ENCODE measurements at regions not wholly inside any gene's neighbourhood (a gene's known extent, or its start where the extent isn't known, plus 50 kb on each side); places are given as distances from the start of the nearest gene placed in this dataset.

DNA sequence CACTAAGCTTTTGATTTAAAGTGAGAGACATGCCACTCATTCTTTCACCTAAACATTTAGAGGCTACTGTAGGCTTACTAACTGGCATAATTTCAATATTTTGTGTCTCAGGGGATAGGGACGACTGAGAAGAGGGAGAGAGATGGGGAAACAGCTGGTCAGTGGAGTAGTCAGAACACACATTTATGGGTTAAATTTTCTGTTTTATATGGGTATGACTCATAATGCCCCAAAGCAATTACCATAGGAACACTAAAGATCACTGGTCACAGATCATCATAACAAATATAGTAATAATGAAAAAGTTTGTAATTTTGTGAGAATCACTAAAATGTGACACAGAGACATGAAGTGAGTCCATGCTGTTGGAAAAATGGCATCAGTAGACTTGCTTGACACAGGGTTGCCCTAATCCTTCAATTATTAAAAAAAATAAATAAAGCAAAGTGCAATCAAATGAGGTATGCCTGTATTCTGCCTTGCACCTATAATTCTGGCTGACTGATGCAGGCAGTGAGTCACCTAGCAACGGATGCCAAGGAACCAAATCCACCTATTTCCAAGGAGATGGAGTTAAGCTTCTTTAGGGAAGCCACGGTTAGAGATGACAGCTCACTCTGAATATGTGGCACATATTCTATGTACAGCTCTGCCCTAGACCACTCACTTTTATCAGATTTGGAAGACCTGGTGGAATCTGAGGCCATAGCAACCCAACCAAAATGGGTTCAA lies 166.1 kb downstream of the MARCHF11 start:
- Histone ChIP-seq H3K4me1 (replicated peaks; ENCODE audit: insufficient read depth) (no peaks in the 10 kb centered on the region), H4K20me1 (ENCODE audit: insufficient read depth) (no peaks in the 10 kb centered on the region), H3K4me3 (no peak overlapping the region), H3K79me2 (ENCODE audit: low read depth) (no peaks in the 10 kb centered on the region), H3F3A (ENCODE audit: insufficient read depth, low read depth) (no peaks in the 10 kb centered on the region), H3K4me2 (no peak overlapping the region), H3K27me3 (ENCODE audit: insufficient read depth, low read depth) (no peaks in the 10 kb centered on the region), H3K9me2 (ENCODE audit: insufficient read depth) (peaks cover 5% of the 10 kb centered on the region; the same call in 1 of the 2 replicates), H3K27ac (no peak overlapping the region), H3K36me3 (ENCODE audit: low read depth) (no peaks in the 10 kb centered on the region), H3K9me3 (ENCODE audit: insufficient read depth, low read depth) (no peaks in the 10 kb centered on the region), H2AFZ (no peak overlapping the region)
- DNase-seq = no peak
- POLR2A ChIA-PET (ENCODE audit: unreplicated experiment) = no interaction called here
- BruUV-seq (replicated peaks) = no TSS peak
- intact Hi-C loops (cut with micrococcal nuclease; ENCODE audit: unreplicated experiment) = no loop called here
- CTCF ChIA-PET = no interaction called here
- no peak for TF ChIP-seq EZH2 (IDR thresholded peaks at IDR 0.05; ENCODE audit: low read depth)
- TF ChIP-seq, protein P1, sequence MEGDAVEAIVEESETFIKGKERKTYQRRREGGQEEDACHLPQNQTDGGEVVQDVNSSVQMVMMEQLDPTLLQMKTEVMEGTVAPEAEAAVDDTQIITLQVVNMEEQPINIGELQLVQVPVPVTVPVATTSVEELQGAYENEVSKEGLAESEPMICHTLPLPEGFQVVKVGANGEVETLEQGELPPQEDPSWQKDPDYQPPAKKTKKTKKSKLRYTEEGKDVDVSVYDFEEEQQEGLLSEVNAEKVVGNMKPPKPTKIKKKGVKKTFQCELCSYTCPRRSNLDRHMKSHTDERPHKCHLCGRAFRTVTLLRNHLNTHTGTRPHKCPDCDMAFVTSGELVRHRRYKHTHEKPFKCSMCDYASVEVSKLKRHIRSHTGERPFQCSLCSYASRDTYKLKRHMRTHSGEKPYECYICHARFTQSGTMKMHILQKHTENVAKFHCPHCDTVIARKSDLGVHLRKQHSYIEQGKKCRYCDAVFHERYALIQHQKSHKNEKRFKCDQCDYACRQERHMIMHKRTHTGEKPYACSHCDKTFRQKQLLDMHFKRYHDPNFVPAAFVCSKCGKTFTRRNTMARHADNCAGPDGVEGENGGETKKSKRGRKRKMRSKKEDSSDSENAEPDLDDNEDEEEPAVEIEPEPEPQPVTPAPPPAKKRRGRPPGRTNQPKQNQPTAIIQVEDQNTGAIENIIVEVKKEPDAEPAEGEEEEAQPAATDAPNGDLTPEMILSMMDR (conservative IDR thresholded peaks at IDR 0.05) = no peak

DNA sequence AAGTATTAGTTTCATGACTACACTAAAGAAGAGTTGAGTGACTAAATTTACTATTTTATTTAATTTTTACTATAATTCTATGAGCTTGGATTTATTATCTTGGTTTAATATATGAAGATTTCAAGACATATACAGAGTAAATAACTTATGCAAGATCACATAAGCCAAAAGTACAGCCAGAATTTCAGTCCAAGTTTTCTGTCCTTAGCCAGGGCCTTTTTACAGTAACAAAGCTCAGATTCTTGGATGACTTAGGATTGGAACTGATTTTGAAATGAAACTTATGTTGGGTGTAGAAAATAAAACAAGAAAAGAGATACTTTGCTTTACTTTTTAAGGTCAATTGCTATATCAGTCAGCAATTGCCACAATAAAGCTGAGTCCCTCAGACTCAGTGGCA lies 170.3 kb downstream of the MARCHF11 start:
- Histone ChIP-seq H3K9me3 (ENCODE audit: insufficient read depth, low read depth) (no peaks in the 10 kb centered on the region), H2AFZ (no peak overlapping the region), H3K4me3 (no peak overlapping the region), H3K4me2 (no peak overlapping the region), H4K20me1 (ENCODE audit: insufficient read depth) (no peaks in the 10 kb centered on the region), H3K79me2 (ENCODE audit: low read depth) (no peaks in the 10 kb centered on the region), H3K36me3 (ENCODE audit: low read depth) (no peaks in the 10 kb centered on the region), H3K27ac (no peak overlapping the region), H3K27me3 (ENCODE audit: insufficient read depth, low read depth) (no peaks in the 10 kb centered on the region), H3K9me2 (ENCODE audit: insufficient read depth) (peaks cover 5% of the 10 kb centered on the region; the same call in 1 of the 2 replicates), H3F3A (ENCODE audit: insufficient read depth, low read depth) (no peaks in the 10 kb centered on the region), H3K4me1 (replicated peaks; ENCODE audit: insufficient read depth) (no peaks in the 10 kb centered on the region)
- intact Hi-C loops (cut with micrococcal nuclease; ENCODE audit: unreplicated experiment) = no loop called here
- no peak for TF ChIP-seq EZH2 (IDR thresholded peaks at IDR 0.05; ENCODE audit: low read depth)
- TF ChIP-seq, protein P1 (conservative IDR thresholded peaks at IDR 0.05) = no peak
- CTCF ChIA-PET = no interaction called here
- no peak for DNase-seq
- POLR2A ChIA-PET (ENCODE audit: unreplicated experiment) = no interaction called here
- BruUV-seq (replicated peaks) = no TSS peak

DNA sequence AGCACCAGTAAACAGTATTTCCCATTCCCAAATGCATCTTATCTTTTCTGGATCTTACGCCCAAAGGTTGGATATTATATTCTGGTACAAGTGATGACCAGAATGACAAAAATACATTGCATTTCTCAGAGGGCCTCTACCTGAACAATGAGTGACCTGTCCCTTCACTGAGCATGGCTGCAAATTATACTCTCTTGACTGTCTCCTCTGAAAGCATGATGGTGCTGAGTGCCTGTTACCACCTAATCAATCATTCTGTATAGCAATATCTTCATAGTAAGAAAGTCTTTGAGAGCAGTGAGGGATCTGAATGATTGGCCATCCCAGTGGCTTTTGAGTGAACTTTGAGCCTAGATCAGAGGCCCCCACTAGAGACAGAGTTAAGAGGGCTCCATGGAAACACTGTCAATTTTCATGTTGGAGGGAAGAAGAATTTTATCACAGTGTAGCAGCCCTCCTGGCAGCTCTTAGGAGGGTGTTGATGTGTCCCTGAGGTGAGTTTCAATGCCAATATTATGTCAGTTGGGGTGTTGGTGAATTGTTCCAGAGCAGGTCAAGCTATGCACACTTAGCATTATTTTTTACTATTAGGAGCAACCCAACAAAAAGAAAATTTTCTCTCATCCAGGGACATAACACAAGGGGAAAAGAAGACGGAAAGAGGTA lies 171.7 kb downstream of the MARCHF11 start:
- Histone ChIP-seq H3K79me2 (ENCODE audit: low read depth) (no peaks in the 10 kb centered on the region), H3K4me3 (no peak overlapping the region), H3F3A (ENCODE audit: insufficient read depth, low read depth) (no peaks in the 10 kb centered on the region), H2AFZ (no peak overlapping the region), H4K20me1 (ENCODE audit: insufficient read depth) (no peaks in the 10 kb centered on the region), H3K9me3 (ENCODE audit: insufficient read depth, low read depth) (no peaks in the 10 kb centered on the region), H3K9me2 (ENCODE audit: insufficient read depth) (peaks cover 5% of the 10 kb centered on the region; the same call in 1 of the 2 replicates), H3K27ac (no peak overlapping the region), H3K36me3 (ENCODE audit: low read depth) (no peaks in the 10 kb centered on the region), H3K27me3 (ENCODE audit: insufficient read depth, low read depth) (no peaks in the 10 kb centered on the region), H3K4me1 (replicated peaks; ENCODE audit: insufficient read depth) (no peaks in the 10 kb centered on the region), H3K4me2 (no peak overlapping the region)
- DNase-seq = no peak
- intact Hi-C loops (cut with micrococcal nuclease; ENCODE audit: unreplicated experiment) = no loop called here
- TF ChIP-seq, protein P1 (conservative IDR thresholded peaks at IDR 0.05) = no peak
- TF ChIP-seq EZH2 (IDR thresholded peaks at IDR 0.05; ENCODE audit: low read depth) = no peak
- CTCF ChIA-PET = no interaction called here
- no TSS peak for BruUV-seq (replicated peaks)
- POLR2A ChIA-PET (ENCODE audit: unreplicated experiment) = no interaction called here
